ENCODE measurements at regions not wholly inside any gene's neighbourhood (a gene's known extent, or its start where the extent isn't known, plus 50 kb on each side); places are given as distances from the start of the nearest gene placed in this dataset.
"Not testable (repeated sequence)": the region's sequence is repeated elsewhere in the genome, so short reads cannot be mapped to it uniquely, and the experiment has no call there.

DNA sequence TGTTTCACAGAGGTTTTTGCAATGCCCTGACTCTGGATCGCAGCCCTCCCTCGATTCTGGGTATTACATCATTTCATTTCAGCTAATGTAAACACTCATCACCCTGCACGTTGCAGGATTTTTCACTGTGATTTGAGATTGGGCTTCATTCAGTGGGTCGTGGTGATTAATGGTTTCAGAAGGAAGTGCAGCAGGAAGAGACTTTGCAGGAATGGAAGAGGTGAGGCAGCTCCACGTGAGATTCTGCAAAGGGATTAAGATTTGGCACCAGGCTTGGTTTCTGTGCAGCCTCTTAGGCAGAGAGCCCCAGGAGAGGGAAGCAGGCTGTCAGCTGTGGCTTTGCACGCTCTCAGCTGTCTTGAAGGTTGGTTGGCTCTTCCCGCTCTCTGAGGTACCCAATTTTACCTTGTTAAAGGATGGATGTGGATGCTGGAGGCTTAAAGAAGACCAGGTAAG is 95.2 kb downstream of the PLCE1 start:
- no peak for DNase-seq

DNA sequence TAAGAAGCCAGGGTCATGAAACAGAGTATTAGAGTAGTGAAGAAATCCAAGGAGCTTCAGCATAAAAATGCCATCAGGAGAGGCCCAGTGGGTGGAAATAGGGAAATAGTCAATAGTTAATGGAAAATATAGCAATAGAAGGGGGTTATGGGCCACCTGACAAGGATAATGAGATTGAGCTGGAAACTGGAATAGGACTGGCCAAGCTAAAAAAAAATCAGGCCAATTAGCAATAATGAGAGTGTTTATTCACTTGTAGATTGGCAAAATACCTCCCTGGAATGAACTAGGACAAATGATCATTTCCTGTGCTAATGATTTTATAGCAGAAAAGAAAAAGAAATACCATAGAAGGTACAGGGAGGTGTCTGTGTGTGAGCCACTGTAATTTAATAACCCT is 97.9 kb downstream of the PLCE1 start:
- DNase-seq: no peak

DNA sequence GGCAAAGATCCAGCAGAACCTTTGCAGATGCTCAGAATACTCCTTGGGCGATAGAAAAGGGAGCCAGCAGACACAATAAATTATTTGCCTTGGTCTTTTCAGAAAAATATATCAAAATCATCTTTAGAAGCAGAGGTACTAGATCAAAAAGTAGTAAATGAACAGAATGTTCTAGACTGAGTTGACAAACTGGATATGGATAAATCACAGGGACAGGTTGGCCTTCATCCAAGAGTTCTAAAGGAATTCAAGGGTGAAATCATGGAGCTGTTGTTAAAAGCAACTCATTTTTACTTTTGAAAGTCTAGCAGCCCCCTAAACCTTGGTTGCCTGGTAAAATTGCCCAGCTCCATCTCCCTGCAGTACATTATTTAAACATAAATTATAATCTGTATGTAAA is 99.1 kb downstream of the PLCE1 start:
- DNase-seq: no peak

DNA sequence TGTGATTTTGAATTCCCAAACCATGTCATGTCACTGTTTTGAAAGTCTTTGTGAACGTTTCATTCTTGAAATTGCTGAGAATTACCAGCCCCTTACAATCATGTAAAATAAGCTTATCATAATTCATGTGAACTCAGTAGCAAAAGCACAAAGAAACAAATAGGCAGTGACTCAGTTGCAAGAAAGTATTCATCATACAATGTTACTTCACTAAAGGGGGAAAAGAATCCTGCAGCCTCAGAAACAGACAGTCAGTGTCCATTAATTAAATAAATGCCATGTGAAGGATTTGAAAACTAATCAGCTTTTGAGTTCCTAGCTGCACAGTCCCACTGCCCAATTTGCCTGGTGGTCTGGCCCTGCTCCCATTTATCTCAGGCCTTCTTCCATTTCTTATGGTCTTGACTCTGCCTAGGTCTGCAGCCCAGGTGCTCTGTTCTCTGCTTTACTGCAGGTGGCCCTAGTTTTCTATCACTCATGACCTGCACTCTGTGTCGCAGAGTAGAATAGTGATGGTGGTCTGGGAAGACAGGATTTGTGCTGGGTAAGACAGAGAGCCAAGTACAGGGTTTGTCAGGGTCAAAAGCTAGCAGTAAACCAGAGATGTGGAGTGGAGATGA is 99.7 kb downstream of the PLCE1 start:
- DNase-seq: no peak

DNA sequence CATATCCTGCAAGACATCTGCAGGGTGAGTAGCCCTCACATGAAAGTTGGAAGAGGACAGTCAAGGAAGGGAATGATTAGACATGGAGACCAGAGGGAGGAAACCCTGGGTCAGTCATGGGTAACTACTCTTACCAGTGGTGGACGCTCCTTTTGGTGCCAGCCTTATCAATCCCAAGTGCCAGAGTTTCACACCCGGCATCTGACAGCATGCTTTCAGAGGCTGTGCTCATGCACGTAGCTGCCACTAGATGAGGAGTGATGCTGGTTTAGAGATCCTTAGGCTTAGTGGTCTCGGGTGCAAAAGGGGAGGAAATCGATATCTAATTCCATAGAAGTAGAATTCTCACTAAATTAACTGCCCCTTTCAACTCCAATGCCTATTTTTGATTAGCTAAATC is 100.8 kb downstream of the PLCE1 start:
- no peak for DNase-seq

DNA sequence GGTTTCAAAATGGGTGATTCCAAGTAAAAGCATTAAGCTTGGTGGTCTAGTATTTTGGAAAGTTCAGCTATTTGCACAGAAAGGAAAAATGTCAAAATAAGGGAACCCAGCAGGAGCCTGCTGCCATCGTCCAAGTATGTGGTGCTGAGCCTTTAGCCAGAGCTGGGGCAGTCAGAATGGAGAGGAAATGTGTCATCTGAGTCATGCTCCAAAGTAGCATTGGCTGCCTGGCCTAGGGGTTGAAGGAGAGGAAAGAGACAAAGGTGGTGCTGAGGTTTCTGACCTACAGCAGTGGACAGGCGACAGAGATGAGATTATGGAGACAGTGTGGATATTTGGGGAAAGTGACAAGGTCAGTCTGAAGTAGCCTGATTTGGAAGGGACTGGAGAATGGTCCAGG is 103.9 kb downstream of the PLCE1 start:
- DNase-seq: peak; percentile 55

DNA sequence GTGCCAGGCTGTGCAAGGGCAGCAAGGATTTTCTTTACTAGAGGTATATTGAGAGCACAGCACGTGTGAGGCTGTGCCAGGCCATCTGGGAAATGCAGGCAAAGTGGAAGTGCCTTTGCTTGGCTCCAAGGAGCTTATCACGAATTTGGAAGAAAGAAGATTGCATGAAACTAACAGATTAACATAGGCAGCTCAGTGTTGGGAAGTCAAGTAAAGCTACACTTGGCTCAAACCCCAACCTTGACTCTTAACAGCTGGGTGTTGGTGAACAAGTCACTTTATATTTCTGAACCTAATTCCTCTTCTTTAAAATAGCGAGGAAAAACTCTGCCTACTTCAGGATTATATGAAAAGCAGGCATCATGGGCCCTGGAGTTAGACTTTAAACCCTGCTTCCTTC is 105.2 kb downstream of the PLCE1 start:
- DNase-seq: no peak

DNA sequence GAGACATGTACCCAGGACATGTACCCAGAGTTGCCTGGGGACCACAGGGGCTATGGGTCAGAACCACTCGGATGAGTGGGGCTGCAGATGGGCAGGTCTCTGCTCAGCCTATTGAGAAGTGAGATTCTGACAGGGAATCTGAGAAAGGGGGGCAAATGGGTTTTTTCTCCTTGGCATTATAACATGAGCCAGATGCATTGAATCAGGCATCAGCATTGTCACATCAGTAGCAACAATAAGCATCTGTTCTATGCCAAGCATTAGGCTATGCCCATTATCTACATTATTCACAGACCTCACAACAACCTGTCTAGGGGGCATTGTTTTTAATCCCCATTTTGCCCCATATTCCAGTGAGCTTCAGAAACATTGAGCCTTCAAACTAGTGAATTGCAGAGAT is 108.2 kb downstream of the PLCE1 start:
- DNase-seq: no peak

DNA sequence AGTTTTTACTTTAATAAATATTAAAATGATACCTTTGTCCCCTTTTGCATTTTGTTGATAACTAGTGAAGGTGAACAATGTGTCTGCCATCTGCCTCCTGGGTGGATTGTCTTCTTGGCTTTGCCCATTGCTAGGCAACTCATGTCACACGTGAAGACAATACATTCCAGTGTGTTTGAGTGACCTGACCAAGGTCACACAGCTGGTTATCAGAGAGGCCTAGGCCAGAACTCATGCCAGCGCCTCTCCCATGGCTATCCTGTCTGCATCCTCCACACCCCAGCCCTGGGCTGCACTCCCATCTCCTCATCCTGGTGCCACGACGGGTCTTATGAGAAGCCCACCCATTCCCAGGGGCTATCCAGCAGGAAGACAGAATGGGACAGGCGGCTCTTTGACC is 108.7 kb downstream of the PLCE1 start:
- DNase-seq: no peak

DNA sequence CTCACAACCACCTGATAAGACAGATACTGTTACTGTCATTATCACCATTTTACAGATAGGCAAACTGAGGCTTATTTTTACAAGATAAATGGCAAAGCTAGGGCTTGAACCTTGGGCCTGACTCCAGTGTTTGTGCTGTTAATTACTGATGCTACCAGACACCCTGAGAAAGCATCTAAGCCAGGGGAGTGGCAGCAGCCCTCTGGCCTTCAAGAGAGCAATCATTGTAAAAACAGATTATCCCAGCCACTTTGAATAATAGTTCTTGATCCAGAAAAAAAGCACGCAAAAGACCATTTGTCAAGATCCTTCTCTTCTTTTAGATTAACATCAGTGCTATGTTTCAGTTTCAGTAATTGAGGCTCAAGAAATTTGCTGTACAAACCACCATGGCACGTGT is 109.5 kb downstream of the PLCE1 start:
- DNase-seq: no peak

DNA sequence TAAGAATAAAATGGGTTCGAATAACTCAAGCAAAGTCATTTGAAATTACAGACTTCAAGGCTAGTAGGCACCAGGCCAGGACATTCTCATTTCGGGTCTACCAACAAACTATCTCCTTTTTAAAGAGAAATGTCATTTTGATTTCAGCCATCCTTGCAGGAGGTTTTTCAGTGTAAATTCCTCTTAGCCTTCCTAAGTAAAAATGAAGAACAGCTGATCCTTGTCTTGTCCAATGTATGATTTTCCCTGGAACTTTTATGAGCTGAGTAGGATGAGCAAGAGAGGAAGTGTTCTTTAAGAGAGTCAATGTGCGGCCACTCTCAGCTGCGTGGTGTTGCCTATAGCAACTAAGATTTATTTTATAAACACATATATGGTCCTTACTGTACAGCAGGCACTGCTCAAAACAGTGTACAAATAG is 110.1 kb downstream of the PLCE1 start:
- no peak for DNase-seq

DNA sequence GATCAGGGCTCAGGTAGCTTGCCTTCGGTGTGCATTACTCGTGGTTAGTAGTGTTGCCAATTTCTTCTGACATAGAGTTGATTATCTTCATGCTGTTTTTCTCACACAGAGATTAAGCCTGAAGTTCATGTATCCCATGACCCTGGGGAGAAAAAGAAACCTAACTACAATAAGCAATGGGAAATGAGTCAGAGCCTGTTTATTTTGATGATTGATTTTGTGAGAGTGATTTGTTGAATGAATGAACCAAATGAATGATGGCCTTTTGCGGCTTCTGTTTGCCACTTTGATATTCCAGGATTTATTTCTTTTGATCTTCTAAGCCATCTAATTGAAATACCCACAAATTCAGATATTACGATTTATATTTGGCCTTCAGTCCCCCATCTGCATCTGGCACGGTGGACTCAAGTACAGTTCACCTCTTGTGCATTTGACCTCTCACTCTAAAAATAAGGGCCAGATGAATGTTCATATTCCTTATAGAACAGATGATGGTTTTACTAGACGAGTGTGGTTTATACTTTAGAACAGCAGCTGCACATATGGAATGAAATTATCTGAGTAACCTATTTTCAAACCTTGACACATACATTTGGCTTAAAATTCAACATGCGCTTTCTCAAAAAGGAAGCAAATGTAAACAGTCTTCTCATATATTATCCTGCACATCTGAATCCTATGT is 110.7 kb downstream of the PLCE1 start:
- DNase-seq: no peak

DNA sequence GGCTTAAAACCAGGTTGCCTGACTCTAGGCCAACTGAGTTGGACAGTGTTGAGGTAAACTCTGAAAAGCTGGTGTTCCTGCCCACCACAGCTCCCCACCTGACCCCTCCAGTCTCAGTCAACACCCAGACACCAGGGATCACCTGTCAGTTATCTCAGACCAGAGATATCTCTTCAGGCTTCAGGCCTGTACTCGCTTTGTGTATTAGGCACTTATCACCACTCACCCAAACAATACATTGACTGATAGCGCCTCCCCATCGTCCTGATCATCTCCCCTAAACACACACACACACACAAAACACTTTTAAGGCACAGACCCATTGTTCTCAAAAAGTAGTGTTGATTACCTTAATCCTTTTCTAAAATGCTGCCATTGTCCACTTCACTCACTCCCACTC is 111.5 kb downstream of the PLCE1 start:
- DNase-seq: no peak

DNA sequence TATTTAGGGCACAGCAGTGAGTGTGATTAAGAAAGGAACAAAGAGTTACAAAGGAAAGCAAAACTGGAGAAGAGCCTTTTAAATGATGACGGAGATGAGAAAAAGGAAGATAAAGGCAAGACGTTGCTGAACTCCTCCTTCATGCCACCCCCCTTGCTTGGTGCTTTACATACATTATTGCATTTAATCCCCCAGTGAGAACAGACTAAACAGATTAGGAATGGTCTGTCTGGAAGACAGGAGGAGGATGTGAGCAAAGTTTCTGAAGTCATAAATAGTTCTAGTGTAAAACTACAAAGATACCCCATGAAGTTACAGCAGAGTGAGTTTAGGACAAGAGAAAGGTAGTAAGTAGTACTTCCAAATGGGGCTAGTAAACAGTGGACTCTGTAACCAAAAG is 113.5 kb downstream of the PLCE1 start:
- DNase-seq: no peak

DNA sequence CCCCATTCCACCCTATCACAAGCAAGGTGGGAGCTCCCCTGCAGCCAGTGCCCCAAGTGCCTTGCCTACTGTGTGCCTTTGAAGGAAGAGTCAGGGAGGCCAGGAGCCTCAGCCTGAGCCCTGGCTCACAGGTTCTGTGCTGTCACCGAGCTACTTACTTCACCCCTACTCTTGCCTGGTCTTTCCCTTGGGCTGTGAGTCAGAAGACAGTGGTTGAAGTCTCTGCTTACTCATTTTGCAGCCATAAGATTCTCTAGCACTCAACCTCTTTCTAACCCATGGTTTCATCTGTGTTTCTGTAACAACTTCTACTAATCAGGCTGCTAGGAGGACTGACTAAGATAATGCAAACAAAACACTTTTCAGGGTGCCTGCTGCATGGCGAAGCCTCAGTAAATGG is 114.5 kb downstream of the PLCE1 start:
- no peak for DNase-seq

DNA sequence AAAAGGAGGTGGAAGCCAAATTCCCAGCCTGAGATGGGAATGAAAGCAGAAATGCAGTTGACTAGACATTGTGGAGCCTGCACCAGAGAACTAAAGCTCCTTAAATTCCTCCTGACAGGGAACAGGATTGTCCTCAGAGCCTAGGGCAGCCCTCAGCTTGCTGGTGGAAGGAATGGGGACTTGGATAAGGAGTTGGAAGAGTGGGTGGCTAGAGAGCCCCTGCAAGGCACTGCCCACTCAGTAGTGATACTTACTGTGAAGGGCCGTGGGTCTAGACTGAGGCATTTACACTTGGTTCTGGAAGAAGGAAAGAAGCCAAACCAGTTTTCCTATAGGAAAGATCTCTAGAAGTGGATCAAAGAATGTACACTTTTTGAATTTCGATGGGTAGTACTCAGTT is 117.6 kb downstream of the PLCE1 start:
- peak; percentile 67 for DNase-seq

DNA sequence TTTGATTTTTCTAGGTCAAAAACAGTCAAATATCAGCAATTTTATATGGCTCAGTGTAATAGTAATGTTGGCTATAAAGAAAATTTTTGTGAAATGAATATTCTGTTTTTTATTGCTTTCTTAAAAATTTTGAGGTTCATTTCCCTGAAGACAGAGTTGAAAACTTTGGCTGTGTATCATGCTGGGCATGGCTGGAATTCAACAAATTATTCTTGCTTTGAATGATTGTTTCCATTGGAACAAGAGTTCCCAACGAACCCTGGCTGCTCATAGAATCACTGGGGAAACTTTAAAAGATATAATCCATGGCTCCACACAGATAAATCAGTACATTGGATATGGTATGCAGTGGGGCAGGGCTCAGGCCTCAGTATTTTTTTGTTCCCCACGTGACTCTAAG is 118.6 kb downstream of the PLCE1 start:
- DNase-seq: no peak

DNA sequence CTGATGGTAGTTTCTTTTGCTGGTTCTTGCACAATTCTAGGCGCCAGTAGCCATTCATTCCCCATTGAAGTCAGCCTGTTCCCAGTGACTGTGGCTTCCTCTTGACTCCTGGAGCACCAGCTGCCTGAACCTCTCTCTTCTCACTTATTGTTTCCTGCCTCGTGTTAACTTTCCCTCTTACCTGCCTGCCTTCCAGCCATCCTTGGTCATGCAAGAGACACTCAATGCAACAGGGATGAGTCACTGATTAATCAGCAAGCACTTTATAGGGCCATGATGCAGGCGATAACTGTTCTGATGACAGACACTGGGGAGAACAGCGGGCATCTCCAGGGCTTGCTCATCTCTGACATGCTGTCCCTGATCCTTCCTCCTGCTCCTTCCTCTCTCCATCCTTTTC is 122.0 kb downstream of the PLCE1 start:
- DNase-seq: no peak

DNA sequence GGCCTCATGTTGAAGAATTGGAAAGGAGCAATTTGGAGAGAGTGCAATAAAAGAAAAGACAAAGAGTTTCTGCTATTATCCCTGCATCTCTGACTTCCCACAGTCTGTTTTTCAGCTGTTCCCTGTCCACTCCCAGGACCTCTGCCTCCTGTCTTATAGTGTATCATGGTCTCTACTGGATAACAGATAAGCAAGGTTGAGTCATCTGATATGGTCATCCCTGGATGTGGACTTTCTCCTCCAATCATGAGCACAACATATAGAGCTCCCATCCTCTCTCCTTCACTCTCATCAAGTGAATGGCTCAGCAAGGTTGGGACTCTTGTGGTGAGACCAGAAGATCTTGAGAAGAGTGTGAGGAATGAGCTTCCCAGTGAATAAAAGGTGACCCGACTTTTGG is 123.1 kb downstream of the PLCE1 start:
- DNase-seq: no peak

DNA sequence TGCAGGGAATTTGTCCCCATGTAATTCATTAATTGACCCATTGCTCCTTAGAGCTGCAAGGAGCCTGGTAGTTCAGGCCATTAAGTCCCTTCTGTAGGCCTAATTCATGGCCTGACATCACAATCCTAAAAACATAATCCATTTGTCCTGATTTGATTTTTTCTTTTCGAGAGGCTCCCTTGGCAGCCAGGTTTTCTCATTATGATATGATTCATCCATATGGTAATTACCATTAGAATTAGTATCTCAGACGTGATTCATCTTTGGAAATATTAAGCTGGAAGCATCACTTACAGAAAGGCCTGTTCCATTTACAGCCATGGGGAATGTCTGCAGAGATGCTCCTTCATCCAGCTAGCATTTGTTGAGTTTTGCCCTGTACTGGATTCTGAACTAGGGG is 128.5 kb downstream of the PLCE1 start:
- no peak for DNase-seq

DNA sequence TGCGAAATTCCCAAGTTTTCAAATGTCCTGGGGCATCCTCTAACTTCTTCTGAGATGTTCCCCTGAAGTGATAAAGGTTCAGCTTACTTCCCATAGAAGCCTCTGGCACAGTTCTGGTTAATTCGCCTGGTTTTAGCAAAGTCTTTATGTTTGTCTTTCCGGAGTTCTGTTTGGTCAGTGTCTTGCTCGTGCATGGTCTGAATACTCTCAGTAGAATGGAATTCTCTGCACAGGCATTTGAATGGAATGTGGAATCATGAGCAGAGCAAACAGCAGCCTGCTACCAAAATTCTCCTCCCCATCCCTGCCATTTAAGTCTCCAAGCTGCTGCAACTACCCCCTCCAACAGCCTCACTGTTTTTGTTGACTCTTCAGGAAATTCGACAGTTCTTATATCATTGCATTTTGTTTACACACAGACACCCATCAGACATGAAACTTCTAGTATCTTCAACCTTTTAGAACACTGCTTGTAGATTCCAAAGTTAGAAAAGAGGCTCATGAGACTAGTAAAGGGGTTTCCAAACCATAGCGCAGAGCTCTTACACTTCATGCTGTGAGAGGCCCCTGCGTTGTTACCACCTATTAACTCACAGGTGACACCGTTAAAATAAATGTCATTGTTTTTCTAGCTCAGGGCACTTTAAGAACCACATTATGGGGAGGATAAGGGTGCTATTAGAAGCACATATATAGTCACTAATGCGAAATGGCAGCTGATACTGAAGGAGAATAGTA is 129.7 kb downstream of the PLCE1 start:
- DNase-seq: peak; percentile 90

DNA sequence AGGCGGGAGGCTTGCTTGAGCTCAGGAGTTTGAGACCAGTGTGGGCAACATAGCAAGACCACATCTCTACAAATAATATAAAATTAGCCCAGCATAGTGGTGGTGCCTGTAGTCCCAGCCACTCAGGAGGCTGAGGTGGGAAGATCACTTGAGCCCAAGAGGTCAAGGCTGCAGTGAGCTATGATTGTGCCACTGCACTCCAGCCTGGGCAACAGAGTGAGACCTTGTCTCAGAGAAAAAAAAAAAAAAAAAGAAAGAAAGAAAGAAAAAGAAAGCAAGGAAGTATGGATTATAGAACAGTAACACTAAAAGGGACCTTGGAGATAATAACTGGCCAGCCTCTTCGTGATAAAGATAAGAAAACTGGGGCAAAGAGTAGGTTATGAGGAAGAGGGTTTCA is 130.4 kb downstream of the PLCE1 start:
- not testable (repeated sequence) for DNase-seq

DNA sequence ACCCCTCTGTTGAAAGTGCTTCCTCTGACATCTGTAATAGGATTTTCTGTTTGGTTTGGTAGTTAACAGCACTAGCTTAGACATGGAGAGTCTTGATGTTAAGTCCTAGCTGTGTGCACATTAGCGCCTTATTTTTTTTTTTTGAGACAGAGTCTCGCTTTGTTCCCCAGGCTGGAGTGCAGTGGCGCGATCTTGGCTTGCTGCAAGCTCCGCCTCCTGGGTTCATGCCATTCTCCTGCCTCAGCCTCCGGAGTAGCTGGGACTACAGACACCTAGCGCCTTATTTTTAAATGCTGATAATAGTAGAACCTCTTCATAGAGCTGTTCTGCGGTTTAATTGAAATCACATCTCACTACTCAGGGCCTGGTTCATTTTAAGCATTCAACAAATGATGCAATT is 131.5 kb downstream of the PLCE1 start:
- not testable (repeated sequence) for DNase-seq

DNA sequence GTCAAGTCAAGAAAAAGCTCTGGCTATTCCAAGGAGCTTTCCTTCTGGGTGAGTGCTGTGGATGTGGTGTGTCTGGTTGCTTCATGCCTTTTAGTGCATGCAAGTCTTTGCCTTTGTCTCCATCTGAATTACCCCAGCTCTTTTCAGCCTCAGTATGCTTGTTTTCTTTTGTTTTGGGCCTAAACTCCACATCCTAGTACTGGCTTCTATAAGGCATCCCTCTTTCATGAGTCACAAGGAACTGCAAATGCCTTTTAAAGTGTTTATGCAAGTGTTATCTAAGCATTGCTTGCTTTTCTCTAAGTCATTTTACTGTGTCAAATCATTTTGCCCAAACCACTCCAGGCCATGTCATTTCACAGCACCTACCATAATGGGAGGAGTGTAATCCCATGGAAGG is 132.1 kb downstream of the PLCE1 start:
- no peak for DNase-seq

All from islet precursor cell (in vitro differentiated cells).